Loucy (cell line): ENCODE measurements at regions not wholly inside any gene's neighbourhood (a gene's known extent, or its start where the extent isn't known, plus 50 kb on each side); places are given as distances from the start of the nearest gene placed in this dataset.

Experiments used
- EZH2phosphoT487 ChIP-seq: fragments of 200-600 bp; IDR thresholded peaks from 2 replicates; pipeline ENCODE4 v1.6.1; 2018; ENCODE audit warnings: antibody characterized with exemption, mild to moderate bottlenecking, moderate library complexity, borderline replicate concordance
- TF ChIP-seq, protein P1 (sequence below): fragments of 200-600 bp; sonication (generic); conservative IDR thresholded peaks from 2 replicates; pipeline ENCODE4 v1.5.1; 2014; ENCODE audit warnings: mild to moderate bottlenecking, antibody characterized with exemption, low read length

DNA sequence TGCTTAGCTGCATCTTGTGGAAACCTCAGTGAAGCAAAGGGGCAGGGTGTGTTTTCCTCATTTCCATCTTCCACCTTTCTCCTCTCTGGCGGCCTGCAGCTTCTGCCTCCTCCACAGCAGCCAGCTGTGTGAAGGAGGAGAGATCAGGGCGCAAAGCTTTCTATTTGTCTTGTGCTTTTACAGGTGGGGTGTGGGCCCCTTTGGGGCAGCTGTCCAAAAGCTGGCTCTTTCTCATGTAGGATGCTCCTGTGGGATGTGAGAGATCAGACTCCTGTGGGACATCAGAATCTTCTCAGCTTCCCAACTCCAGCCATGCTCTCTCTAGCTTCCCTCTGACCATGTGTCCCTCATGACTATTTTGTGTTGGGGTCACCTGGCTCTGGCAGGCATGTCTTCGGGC is 227.1 kb downstream of the MID1 start:
- TF ChIP-seq, protein P1, sequence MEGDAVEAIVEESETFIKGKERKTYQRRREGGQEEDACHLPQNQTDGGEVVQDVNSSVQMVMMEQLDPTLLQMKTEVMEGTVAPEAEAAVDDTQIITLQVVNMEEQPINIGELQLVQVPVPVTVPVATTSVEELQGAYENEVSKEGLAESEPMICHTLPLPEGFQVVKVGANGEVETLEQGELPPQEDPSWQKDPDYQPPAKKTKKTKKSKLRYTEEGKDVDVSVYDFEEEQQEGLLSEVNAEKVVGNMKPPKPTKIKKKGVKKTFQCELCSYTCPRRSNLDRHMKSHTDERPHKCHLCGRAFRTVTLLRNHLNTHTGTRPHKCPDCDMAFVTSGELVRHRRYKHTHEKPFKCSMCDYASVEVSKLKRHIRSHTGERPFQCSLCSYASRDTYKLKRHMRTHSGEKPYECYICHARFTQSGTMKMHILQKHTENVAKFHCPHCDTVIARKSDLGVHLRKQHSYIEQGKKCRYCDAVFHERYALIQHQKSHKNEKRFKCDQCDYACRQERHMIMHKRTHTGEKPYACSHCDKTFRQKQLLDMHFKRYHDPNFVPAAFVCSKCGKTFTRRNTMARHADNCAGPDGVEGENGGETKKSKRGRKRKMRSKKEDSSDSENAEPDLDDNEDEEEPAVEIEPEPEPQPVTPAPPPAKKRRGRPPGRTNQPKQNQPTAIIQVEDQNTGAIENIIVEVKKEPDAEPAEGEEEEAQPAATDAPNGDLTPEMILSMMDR, result no peak
- no peak for TF ChIP-seq EZH2phosphoT487
